Rectal smooth muscle tissue (tissue), 1 donor: ENCODE measurements at regions not wholly inside any gene's neighbourhood (a gene's known extent, or its start where the extent isn't known, plus 50 kb on each side); places are given as distances from the start of the nearest gene placed in this dataset.

Experiments used
- H3K27ac ChIP-seq: one replicate; pipeline ENCODE4 v1.7.0; 2013; ENCODE audit warnings: low read depth, low read length, inconsistent platforms
- H3K27me3 ChIP-seq: one replicate; pipeline ENCODE4 v1.7.0; 2013; ENCODE audit warnings: low read length; ENCODE audit not compliant: control insufficient read depth, insufficient read depth
- H3K36me3 ChIP-seq: one replicate; pipeline ENCODE4 v1.7.0; 2013; ENCODE audit warnings: low read length; ENCODE audit not compliant: control insufficient read depth, insufficient read depth
- H3K4me1 ChIP-seq: one replicate; pipeline ENCODE4 v1.7.0; 2013; ENCODE audit warnings: low read length; ENCODE audit not compliant: control insufficient read depth, insufficient read depth
- H3K4me3 ChIP-seq: one replicate; pipeline ENCODE4 v1.7.0; 2013; ENCODE audit warnings: low read length
- H3K9ac ChIP-seq: one replicate; pipeline ENCODE4 v1.7.0; 2013; ENCODE audit warnings: low read length

DNA sequence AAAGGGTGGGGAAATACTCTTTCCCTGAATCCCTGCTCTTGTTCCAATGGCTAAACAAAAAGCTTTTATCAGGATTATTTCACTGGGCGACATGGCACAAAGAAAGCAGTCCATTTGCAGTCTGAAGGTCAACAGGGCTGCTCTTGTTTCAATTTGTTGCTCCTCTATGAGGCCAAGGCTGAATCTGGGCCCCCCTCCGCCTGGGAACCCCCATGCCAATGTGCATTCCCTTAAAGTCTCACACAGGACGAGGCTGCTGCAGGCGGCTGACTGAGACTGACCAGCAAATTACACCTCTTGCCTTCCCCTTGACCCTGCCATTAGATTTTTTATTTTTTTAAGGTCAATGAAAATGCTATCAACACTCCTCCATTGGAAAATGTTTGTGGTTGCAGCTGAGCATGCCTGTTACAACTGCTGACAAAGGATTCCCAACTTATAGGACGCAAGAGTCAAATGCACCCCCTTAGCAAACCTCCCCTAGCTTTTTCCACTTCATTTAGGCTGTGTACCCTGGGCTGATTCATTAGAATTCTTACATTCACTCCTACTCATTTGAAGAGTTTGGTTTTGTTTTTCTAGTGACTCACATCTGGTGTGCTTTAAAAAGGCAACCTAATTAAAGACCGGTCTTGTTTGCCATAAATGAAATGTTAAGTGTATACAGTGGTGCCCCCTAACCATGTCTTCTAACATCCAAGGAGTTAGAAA, 60.8 kb upstream of the ARHGEF3 start:
- H3K4me3 ChIP-seq: no peak overlapping the region
- no peaks in the 10 kb centered on the region for H3K36me3 ChIP-seq
- H3K27ac ChIP-seq: no peak overlapping the region
- no peaks in the 10 kb centered on the region for H3K4me1 ChIP-seq
- no peaks in the 10 kb centered on the region for H3K27me3 ChIP-seq
- H3K9ac ChIP-seq: no peak overlapping the region

DNA sequence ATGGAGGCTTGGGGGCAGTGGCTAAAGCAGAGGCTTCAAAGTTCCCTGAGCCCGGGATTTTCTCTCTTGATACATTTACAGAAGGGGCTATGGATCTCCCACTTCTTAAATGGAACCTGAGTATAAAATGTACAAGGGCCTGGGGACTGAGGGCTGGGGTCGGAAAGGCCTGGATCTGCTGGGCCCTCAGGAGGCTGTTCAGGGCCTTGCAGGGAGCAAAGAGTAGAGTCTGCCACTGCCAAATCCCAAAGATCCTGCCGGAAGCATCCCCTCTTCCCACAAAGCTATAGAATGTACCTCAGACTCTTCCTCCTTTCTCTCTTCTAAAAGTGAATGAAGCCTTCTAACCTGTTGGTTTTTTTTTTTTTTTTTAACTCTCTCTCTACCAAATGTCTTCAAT, 59.8 kb upstream of the ARHGEF3 start:
- Histone ChIP-seq H3K9ac (no peak overlapping the region), H3K36me3 (no peaks in the 10 kb centered on the region), H3K27me3 (no peaks in the 10 kb centered on the region), H3K27ac (no peak overlapping the region), H3K4me1 (no peaks in the 10 kb centered on the region), H3K4me3 (no peak overlapping the region)

DNA sequence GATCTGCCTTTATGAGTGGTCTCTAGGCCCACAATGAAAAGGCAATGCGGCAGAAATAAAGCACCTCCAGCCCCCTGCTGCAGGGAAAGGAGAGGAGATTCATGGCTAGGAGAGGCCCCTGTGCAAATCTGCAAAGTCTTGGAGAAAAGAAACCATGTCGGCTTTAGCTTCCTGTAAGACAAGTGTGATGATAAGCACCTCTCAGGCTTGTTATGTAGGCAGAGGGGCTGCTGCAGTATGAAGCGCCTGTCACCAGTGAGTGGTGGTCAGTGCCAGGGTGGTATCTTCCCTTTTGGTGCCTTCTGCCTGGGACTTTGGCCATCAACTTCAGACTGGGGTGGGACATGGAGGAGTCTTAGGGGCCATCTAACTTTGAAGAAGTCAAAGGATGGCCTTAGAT, 59.2 kb upstream of the ARHGEF3 start:
- Histone ChIP-seq H3K27me3 (no peaks in the 10 kb centered on the region), H3K36me3 (no peaks in the 10 kb centered on the region)

DNA sequence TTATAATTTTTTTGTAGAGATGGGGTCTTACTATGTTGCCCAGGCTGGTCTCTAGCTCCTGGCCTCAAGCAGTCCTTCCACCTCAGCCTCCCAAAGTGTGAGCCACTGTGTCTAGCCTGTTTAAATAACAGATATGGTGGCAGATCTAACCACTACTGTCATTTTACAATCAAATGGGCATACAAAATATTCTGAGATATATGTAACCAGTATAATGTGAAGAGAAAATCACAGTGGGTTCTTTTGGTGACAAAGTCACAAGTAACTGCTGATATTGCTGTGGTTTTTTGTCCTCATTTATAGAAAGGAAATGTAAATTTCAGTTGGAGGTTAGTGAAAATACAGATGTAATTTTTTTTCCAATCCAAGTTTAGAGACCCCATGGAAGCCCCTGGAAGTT, 58.6 kb upstream of the ARHGEF3 start:
- H3K9ac ChIP-seq: no peak overlapping the region
- H3K27ac ChIP-seq: no peak overlapping the region
- peaks cover 6% of the 10 kb centered on the region for H3K4me1 ChIP-seq
- H3K36me3 ChIP-seq: no peaks in the 10 kb centered on the region
- no peaks in the 10 kb centered on the region for H3K27me3 ChIP-seq
- no peak overlapping the region for H3K4me3 ChIP-seq

More for the DNA sequence above, 59.2 kb upstream of the ARHGEF3 start:
- peaks cover 3% of the 10 kb centered on the region for H3K4me1 ChIP-seq
- H3K27ac ChIP-seq: no peak overlapping the region
- no peak overlapping the region for H3K9ac ChIP-seq
- no peak overlapping the region for H3K4me3 ChIP-seq

DNA sequence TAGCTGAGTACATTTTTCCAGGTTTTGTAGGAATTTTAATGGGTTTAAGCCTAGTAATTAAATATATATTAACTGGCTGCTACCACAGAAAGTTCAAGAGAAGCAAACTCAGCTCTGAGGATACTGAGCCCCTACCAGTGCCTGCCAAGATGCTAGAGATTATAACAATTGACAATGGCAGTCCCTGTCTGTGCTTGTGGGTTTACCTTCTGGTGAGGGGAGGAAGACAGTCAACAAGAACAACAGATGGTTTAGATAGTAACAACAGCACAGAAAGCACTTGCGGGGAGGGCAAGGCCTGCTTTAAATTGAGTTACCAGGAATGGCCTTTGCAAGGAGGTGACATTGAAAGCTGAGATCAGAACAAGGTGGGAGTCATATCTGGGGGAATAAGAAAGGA, 56.6 kb upstream of the ARHGEF3 start:
- Histone ChIP-seq H3K27ac (no peak overlapping the region), H3K36me3 (no peaks in the 10 kb centered on the region), H3K9ac (no peak overlapping the region), H3K4me3 (no peak overlapping the region), H3K4me1 (peaks cover 6% of the 10 kb centered on the region), H3K27me3 (no peaks in the 10 kb centered on the region)

DNA sequence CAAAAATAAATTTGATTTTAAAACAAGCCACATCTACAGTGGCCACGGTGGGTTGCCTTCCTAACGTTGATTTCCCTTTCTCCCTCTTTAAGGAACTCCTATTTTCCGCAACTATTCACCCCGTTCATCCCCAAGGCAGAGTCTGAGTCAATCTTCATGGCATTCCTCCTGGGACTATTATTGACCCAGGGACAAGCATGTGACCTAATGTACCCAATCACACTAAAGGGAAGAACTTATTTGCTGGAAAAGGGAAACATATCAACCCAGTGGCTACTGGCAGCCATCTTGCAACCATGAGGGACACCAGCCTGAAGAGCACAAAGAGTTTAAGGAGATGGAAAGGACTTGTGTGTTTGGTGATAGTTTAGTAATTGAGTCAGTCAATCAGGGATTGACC, 55.4 kb upstream of the ARHGEF3 start:
- Histone ChIP-seq H3K4me1 (peaks cover 6% of the 10 kb centered on the region), H3K36me3 (no peaks in the 10 kb centered on the region), H3K9ac (no peak overlapping the region), H3K4me3 (no peak overlapping the region), H3K27me3 (no peaks in the 10 kb centered on the region), H3K27ac (no peak overlapping the region)

DNA sequence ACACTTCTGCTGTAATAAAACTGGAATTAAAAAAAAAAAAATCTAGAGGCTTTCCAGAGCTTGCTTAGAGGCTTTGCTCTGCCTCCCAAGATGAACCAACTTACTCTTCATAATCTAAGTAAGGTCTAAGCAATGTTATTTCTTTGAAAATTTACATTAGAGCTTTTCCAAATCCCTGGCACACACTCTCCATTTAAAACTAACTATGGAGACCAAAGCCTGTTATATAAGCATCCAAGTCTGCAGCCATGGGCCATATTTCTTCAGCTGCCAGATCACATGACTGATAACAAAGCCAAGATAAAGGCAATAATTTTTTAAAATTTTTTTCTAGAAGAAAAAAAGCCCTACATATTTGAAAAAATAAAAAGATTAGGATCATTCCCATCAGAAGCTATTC, 55.0 kb upstream of the ARHGEF3 start:
- H3K9ac ChIP-seq: no peak overlapping the region
- H3K27me3 ChIP-seq: no peaks in the 10 kb centered on the region
- no peak overlapping the region for H3K27ac ChIP-seq
- peaks cover 6% of the 10 kb centered on the region for H3K4me1 ChIP-seq
- no peak overlapping the region for H3K4me3 ChIP-seq
- H3K36me3 ChIP-seq: no peaks in the 10 kb centered on the region

DNA sequence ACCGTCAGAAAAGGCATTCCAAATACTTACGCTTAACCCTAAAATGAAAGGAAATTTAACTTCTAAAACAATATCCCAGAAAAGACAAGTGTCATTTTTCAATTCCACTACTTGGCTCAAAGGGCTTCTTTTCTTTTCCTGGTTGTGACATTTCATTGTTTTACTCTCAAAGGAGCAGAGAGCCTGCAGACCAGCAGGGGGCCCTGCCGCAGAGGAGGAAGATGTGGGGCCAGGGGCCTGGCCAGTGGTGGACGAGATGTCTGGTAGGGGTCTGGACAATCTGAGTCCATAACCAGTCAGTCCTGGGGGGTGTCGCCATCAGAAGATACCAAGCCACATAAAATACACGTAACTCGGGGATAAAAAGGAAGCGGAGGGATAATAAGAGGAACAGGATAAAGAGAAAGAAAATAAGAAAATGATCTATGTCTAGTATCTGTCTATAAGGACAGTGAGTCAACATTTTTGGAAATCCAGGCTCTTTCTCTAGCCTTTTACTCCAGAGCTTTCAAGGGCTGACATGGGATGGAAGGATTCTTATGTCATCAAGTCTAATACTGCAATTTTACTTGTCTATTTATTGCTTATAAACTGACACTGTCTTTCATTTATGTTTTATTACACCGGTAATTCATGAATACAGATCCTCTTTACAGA, 54.2 kb upstream of the ARHGEF3 start:
- H3K4me1 ChIP-seq: peaks cover 6% of the 10 kb centered on the region
- no peak overlapping the region for H3K4me3 ChIP-seq
- H3K27me3 ChIP-seq: no peaks in the 10 kb centered on the region
- H3K9ac ChIP-seq: no peak overlapping the region
- no peak overlapping the region for H3K27ac ChIP-seq
- H3K36me3 ChIP-seq: no peaks in the 10 kb centered on the region

DNA sequence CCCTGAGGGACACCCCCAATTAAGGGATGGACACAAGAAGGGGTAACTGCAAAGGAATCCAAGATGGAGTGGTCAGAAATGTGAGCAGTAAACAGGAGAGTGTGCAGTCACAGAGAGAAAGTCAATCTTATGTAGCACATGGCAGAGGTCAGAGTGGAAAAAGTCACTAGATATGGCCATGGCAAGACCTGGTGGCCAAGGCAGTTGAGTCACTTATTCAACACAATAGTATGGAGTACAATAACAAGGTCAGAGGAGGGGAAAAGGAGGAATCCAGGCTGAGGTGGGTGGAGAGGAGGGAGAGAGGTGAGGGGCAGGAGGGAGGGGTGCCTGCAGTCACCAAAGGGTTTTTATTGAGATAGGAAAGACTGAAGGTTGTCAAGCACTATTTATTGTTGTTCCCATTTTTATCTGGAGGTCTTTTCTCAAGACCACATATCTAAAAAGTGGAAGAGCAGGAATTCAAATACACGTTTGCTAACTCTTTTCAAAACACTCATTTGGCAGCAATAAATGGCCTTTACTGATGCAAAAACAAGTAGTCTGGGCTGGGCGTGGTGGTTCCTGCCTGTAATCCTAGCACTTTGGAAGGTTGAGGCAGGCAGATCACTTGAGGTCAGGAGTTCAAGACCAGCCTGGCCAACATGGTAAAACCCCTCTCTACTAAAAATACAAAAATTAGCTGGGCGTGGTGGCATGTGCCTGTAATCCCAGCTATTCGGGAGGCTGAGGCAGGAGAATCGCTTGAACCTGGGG, 53.3 kb upstream of the ARHGEF3 start:
- peaks cover 6% of the 10 kb centered on the region for H3K4me1 ChIP-seq
- H3K4me3 ChIP-seq: no peak overlapping the region
- H3K27me3 ChIP-seq: no peaks in the 10 kb centered on the region
- H3K27ac ChIP-seq: no peak overlapping the region
- H3K36me3 ChIP-seq: no peaks in the 10 kb centered on the region
- H3K9ac ChIP-seq: no peak overlapping the region

DNA sequence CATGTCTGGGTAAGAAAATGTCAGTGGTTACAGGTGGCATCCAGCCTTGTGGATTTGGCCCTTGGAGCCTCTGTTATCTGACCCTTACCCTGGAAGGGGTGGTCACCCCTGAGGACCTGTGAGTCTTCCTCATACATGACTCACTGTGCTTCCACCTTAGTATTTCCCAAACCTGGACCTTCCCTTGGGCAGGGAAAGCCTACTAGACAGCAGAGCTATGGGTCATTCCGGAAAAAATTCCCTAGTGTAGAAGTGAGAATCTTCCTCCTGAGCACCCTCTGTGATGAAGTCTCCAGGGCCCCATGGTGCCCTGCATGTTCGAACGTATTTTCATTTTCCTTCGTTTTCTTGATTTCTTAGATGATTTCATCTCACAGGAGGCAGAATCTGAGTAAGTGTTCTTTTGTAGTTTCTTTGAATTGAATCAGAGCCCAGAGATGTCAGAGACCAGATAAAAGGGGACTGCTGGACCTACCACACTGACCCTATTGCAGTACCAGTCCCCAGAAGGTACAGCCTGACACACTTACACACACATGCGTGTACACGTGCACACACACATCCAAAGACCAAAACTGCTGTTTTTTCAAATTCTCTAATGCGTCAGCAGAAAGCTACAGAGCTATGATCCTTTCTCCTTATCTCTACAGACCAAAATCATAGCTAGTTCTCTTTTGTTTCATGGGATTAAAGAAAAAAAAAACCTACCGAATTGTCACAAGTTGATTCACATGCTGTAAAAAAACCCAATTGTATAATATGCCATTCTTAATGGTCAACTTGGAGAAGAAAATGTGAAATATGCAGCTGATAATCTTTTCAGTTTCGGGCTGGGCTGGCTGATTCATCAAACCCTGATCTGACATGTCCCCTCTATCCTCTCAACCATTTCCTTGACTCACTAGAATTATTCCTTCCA, 50.5 kb upstream of the ARHGEF3 start:
- H3K9ac ChIP-seq: no peak overlapping the region
- H3K36me3 ChIP-seq: no peaks in the 10 kb centered on the region
- no peak overlapping the region for H3K27ac ChIP-seq
- peaks cover 6% of the 10 kb centered on the region for H3K4me1 ChIP-seq
- no peaks in the 10 kb centered on the region for H3K27me3 ChIP-seq
- H3K4me3 ChIP-seq: no peak overlapping the region
